SU-DHL-6 (cell line): ENCODE measurements at regions not wholly inside any gene's neighbourhood (a gene's known extent, or its start where the extent isn't known, plus 50 kb on each side); places are given as distances from the start of the nearest gene placed in this dataset.
"Not testable (repeated sequence)": the region's sequence is repeated elsewhere in the genome, so short reads cannot be mapped to it uniquely, and the experiment has no call there.

Experiments
- H2AFZ ChIP-seq: fragments of 200-600 bp; sonication (generic); 2 replicates; pipeline ENCODE4 v1.6.1; 2014; ENCODE audit warnings: low read depth, mild to moderate bottlenecking, moderate library complexity, mixed read lengths, antibody characterized with exemption, low read length; ENCODE audit not compliant: severe bottlenecking
- H3F3A ChIP-seq: fragments of 200-600 bp; shearing (Covaris generic); 2 replicates; pipeline ENCODE4 v1.6.0; 2016; ENCODE audit warnings: antibody characterized with exemption, mild to moderate bottlenecking; ENCODE audit not compliant: insufficient read depth
- H3K27ac ChIP-seq: fragments of 200-600 bp; sonication (generic); 2 replicates; pipeline ENCODE4 v1.5.1; 2016; ENCODE audit warnings: low read depth, mild to moderate bottlenecking, low read length, moderate library complexity, mixed read lengths
- H3K27me3 ChIP-seq: fragments of 200-600 bp; sonication (generic), shearing (Covaris generic); 2 replicates; pipeline ENCODE4 v1.6.0; 2014; ENCODE audit warnings: mild to moderate bottlenecking, low read length
- H3K36me3 ChIP-seq: fragments of 200-600 bp; sonication (generic); 2 replicates; pipeline ENCODE4 v1.6.1; 2014; ENCODE audit warnings: mild to moderate bottlenecking, low read length, mixed read lengths
- H3K4me2 ChIP-seq: fragments of 300-600, 200-600 bp; shearing (Covaris generic), sonication (generic); 2 replicates; pipeline ENCODE4 v1.6.0; 2014; ENCODE audit warnings: low read length, low read depth, mild to moderate bottlenecking; ENCODE audit not compliant: poor library complexity, severe bottlenecking
- H3K4me3 ChIP-seq: fragments of 200-600 bp; sonication (generic); 2 replicates; pipeline ENCODE4 v1.5.1; 2014; ENCODE audit warnings: antibody characterized with exemption, low read length, mild to moderate bottlenecking, mixed read lengths; ENCODE audit not compliant: insufficient read depth, poor library complexity, severe bottlenecking
- H3K79me2 ChIP-seq: fragments of 200-600 bp; sonication (generic); 2 replicates; pipeline ENCODE4 v1.6.1; 2014; ENCODE audit warnings: mild to moderate bottlenecking, low read length, moderate library complexity; ENCODE audit not compliant: insufficient read depth
- H3K9ac ChIP-seq: fragments of 200-600 bp; sonication (generic); 2 replicates; pipeline ENCODE4 v1.7.0; 2014; ENCODE audit warnings: mild to moderate bottlenecking, low read length
- H3K9me2 ChIP-seq: fragments of 200-600 bp; sonication (generic); replicated peaks from 2 replicates; pipeline ENCODE4 v1.6.1; 2014; ENCODE audit warnings: low read length; ENCODE audit not compliant: insufficient read depth
- H3K9me3 ChIP-seq: fragments of 200-600 bp; sonication (generic); 2 replicates; pipeline ENCODE4 v1.6.1; 2014; ENCODE audit warnings: low read length, mixed read lengths; ENCODE audit not compliant: insufficient read depth
- H4K20me1 ChIP-seq: fragments of 200-600 bp; sonication (generic); 2 replicates; pipeline ENCODE4 v1.6.1; 2014; ENCODE audit warnings: low read depth, mild to moderate bottlenecking, antibody characterized with exemption, low read length, moderate library complexity, mixed read lengths
- CTCF ChIP-seq: fragments of 200-600 bp; sonication (generic); IDR thresholded peaks from one replicate; pipeline ENCODE4 v1.5.1; 2017; ENCODE audit warnings: antibody characterized with exemption, mild to moderate bottlenecking, low read length, moderate library complexity; ENCODE audit not compliant: insufficient read depth, poor library complexity, severe bottlenecking
- EZH2phosphoT487 ChIP-seq: fragments of 200-600 bp; sonication (generic), shearing (Covaris generic); conservative IDR thresholded peaks from 2 replicates; pipeline ENCODE4 v1.6.1; 2018; ENCODE audit warnings: mild to moderate bottlenecking, antibody characterized with exemption, low read length, moderate library complexity, mixed read lengths

GRCh38 chr7:49613759-49614158 is 159.7 kb upstream of the VWC2 start:
- H3K27me3 ChIP-seq: 0 out of 2 replicates have a peak, but pooled peaks cover 5% of the 10 kb centered on the region
- no peaks in the 10 kb centered on the region for H3F3A ChIP-seq
- H4K20me1 ChIP-seq: no peaks in the 10 kb centered on the region
- TF ChIP-seq CTCF (no peak), EZH2phosphoT487 (no peak)
- H2AFZ ChIP-seq: no peak overlapping the region
- no peak overlapping the region for H3K9ac ChIP-seq
- H3K79me2 ChIP-seq: no peaks in the 10 kb centered on the region
- H3K27ac ChIP-seq: no peak overlapping the region
- H3K9me3 ChIP-seq: no peaks in the 10 kb centered on the region
- H3K4me2 ChIP-seq: no peak overlapping the region
- no peaks in the 10 kb centered on the region for H3K9me2 ChIP-seq
- no peaks in the 10 kb centered on the region for H3K36me3 ChIP-seq
- H3K4me3 ChIP-seq: no peak overlapping the region

GRCh38 chr7:49614974-49615373 is 158.5 kb upstream of the VWC2 start:
- H3K9me2 ChIP-seq, H3K36me3 ChIP-seq, H3K79me2 ChIP-seq, H3F3A ChIP-seq, H3K4me3 ChIP-seq, H3K4me2 ChIP-seq, H2AFZ ChIP-seq, H3K9ac ChIP-seq, H3K27me3 ChIP-seq, H3K27ac ChIP-seq, H4K20me1 ChIP-seq, H3K9me3 ChIP-seq: not testable (repeated sequence)

- Histone ChIP-seq H3K27me3 (no peaks in the 10 kb centered on the region), H3K79me2 (no peaks in the 10 kb centered on the region), H3K27ac (no peak overlapping the region), H4K20me1 (no peaks in the 10 kb centered on the region), H2AFZ (no peak overlapping the region), H3K9ac (no peak overlapping the region), H3K4me2 (no peak overlapping the region), H3K36me3 (no peaks in the 10 kb centered on the region), H3K9me2 (no peaks in the 10 kb centered on the region), H3K4me3 (no peak overlapping the region), H3F3A (no peaks in the 10 kb centered on the region), H3K9me3 (no peaks in the 10 kb centered on the region)
- TF ChIP-seq EZH2phosphoT487: no peak
- TF ChIP-seq CTCF: no peak
These were observed 155.4 kb upstream of the VWC2 start for GRCh38 chr7:49618028-49618427.

GRCh38 chr7:49623943-49624342 is 149.5 kb upstream of the VWC2 start:
- no peaks in the 10 kb centered on the region for H3K36me3 ChIP-seq

More at GRCh38 chr7:49623943-49624342, 149.5 kb upstream of the VWC2 start:
- H3K79me2 ChIP-seq: no peaks in the 10 kb centered on the region
- H4K20me1 ChIP-seq: no peaks in the 10 kb centered on the region
- H3F3A ChIP-seq: no peaks in the 10 kb centered on the region
- H3K27ac ChIP-seq: no peak overlapping the region
- no peak overlapping the region for H3K9ac ChIP-seq
- no peak overlapping the region for H2AFZ ChIP-seq
- no peak for TF ChIP-seq EZH2phosphoT487
- no peak for TF ChIP-seq CTCF
- H3K9me3 ChIP-seq: no peaks in the 10 kb centered on the region
- no peak overlapping the region for H3K4me3 ChIP-seq
- no peak overlapping the region for H3K4me2 ChIP-seq
- H3K27me3 ChIP-seq: no peaks in the 10 kb centered on the region
- no peaks in the 10 kb centered on the region for H3K9me2 ChIP-seq
